HL-60 (cell line): ENCODE measurements at regions not wholly inside any gene's neighbourhood (a gene's known extent, or its start where the extent isn't known, plus 50 kb on each side); places are given as distances from the start of the nearest gene placed in this dataset.

Source experiments
- CTCF ChIP-seq: IDR thresholded peaks from one replicate; pipeline ENCODE4 v1.5.1; 2011; ENCODE audit warnings: low read length, control low read depth, inconsistent platforms; ENCODE audit not compliant: insufficient read depth
- GABPA ChIP-seq: IDR thresholded peaks from 2 replicates; pipeline ENCODE4 v1.6.1; 2012; ENCODE audit warnings: low read depth
- POLR2AphosphoS5 ChIP-seq: IDR thresholded peaks from 2 replicates; pipeline ENCODE4 v1.6.1; 2012; ENCODE audit warnings: low read depth
- REST ChIP-seq: IDR thresholded peaks from 2 replicates; pipeline ENCODE4 v1.6.1; 2012; ENCODE audit warnings: low read depth; ENCODE audit not compliant: insufficient replicate concordance
- SPI1 ChIP-seq: IDR thresholded peaks from 2 replicates; pipeline ENCODE4 v1.6.1; 2012; ENCODE audit warnings: low read depth, mild to moderate bottlenecking, borderline replicate concordance

- TF ChIP-seq CTCF (no peak), POLR2AphosphoS5 (no peak), GABPA (no peak), REST (no peak), SPI1 (no peak)
Measured at GRCh38 chr12:130098301-130099005, 63.8 kb upstream of the FZD10 start.
